ENCODE measurements at regions not wholly inside any gene's neighbourhood (a gene's known extent, or its start where the extent isn't known, plus 50 kb on each side); places are given as distances from the start of the nearest gene placed in this dataset.

DNA sequence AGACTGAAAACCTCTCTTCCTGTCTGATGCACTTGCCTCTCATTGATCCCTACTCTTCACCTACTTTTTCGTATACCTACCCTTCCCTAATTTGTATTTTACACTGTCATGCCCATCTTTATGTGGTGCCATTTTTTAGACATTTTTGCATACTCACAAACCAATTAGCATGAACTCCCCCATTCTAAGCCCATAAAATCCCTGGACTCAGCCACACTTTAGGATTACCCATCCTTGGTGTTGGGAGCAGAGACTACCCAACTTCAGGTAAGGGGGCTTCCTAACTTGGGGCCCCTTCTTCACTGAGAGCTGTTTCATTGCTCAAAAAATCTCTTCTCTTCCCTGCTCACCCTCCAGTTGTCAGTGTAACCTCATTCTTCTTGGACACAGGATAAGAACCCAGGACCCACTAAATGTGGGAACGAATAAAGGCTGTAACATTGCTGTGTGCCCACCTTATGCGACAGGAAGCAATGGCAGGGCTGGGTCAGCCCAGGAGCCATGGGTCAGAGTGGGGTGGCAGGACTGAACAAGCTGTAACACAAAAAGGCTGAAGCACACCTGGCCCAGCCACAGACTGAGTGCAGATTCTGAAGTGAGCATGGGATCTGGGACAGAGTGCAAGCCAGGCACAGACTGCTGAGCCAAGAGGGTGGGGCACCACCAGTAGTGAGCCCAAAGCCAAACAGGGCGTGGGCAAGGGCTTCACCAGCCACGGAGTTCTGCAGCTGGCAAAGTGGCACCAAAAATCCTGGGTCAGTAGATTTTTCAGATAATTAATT lies 789.1 kb upstream of the HS3ST5 start:
- TF ChIP-seq CHAMP1 (IDR thresholded peaks at IDR 0.05) (no peak), REST (IDR thresholded peaks at IDR 0.05; ENCODE audit: borderline replicate concordance) (no peak), REST (CRISPR knock-in tag; IDR thresholded peaks at IDR 0.05; ENCODE audit: low read depth) (no peak), POLR2A (conservative IDR thresholded peaks at IDR 0.05) (no peak), SIN3A (IDR thresholded peaks at IDR 0.05; ENCODE audit: borderline replicate concordance in 2 of 2, control insufficient read depth in 1 of 2, low read depth in 2 of 2, low read length in 2 of 2) (no peak), CTCF (IDR thresholded peaks at IDR 0.05 in 2 of 3, conservative IDR thresholded peaks at IDR 0.05 in 1 of 3; ENCODE audit: insufficient read depth in 2 of 3, low read depth in 1 of 3, low read length in 3 of 3) (no peak), GATA2 (CRISPR knock-in tag; IDR thresholded peaks at IDR 0.05) (no peak), SETDB1 (IDR thresholded peaks at IDR 0.05; ENCODE audit: low read length) (no peak), TRIM24 (IDR thresholded peaks at IDR 0.05) (no peak), MXI1 (IDR thresholded peaks at IDR 0.05; ENCODE audit: low read depth, low read length) (no peak)

Data from K562 (cell line).